HuH-7 (cell line): ENCODE measurements at regions not wholly inside any gene's neighbourhood (a gene's known extent, or its start where the extent isn't known, plus 50 kb on each side); places are given as distances from the start of the nearest gene placed in this dataset.
A peak's percentile ranks its signal among the peaks of the same experiment; 100 is the strongest.

Experiments used
- DNase-seq: peaks from one replicate; pipeline ENCODE4 v3.0.0; 2011; ENCODE audit warnings: low spot score

GRCh38 chr19:30679789-30680188 lies 307.6 kb downstream of the ZNF536 start:
- no peak for DNase-seq

DNA sequence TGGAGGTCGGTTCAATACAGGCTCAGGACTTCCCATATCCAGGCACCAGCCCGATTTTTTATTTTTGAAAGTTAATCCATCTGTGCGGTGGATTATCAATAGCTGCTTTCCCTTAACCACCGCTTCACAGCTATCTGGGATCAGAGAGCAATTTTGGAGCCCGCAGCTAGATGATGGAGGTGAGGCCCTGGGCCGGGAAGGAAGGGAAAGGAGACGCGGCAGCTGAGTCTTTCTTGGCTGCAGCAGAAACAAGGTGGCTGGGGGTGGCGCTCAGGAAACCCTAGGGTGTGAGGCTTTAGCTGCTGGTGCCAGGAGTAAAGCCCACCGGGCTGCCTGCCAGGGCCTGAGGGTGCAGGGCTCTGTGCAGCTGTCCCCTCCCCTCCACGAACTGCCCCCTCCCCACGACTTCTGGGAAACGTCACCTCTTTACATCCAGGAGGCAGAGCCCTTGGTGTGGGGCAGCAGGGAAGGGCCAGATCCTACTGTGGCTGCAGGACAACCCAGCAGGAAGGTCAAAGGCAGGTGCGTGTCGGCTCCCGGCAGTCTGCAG lies 307.0 kb downstream of the ZNF536 start:
- no peak for DNase-seq

DNA sequence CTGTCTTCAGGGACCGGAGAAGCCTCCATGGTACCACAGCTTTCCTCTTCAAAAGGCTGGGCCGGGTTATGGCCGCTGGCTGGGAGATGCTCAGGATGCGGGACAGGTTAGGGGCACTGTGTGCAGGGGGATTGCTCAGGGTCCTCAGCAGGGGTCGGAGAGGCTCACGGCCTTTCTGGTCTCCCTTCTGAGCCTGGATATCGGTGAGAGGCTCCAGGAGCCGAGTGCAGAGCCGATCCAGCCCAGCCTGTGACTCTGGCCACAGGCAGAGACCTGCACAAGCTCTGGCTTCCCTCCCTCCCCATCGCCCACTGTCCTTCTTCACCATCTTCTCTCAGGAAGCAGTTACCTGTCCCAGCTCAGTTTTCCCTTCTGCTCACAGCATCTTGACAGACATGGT lies 306.0 kb downstream of the ZNF536 start:
- no peak for DNase-seq

- no peak for DNase-seq
Observed at GRCh38 chr19:30677702-30678101, 305.5 kb downstream of the ZNF536 start.

DNA sequence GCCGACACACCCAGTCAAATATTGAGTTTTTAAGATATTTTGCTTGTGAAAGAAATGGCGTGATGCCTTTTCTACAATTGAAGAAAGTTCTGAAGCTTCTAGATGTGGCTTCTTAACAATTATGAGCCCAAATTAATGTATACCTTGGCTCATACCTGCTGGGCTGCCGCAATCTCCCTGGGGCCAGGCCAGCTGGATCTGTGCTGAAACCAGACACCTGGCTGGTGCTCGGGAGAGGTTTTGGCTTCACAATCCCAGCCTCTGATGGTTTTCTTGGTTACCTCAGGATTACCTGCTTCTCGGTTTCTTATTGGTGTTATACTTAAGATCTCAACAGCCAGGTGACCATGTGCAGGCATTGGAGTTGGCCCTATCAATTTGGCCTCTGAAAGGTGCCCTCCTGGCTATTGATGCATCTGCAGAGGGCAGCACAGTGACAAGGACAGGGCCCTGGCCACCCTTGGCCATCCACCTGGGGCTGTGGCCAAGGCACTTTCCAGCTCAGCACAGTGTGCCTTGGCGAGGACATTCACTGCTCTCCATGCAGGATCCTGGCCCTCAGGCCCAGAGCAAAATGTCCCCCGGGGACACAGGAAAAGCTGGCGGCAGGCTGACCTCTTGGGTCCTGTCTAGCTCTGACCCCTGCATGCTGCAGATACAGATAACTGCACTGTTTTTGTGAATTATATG lies 305.0 kb downstream of the ZNF536 start:
- DNase-seq = no peak

DNA sequence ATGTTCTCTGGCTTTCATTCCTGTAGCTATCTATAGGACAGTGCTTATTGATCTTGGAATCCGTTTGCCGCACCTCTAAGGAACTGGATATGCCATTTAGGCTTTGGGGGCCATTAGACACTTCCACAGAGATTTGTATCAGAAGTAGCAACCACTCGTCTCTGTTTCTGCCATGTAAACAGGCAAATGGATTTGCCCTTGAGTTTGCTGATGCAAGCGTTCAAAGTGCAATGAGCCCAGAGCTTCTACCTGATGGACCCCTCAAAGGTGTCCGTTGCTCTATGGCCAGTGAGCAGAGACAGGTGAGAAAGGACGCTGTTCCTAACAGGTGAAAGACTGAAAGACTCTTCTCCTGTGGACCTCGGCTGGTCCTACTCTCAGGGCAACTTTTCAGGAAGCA lies 302.9 kb downstream of the ZNF536 start:
- no peak for DNase-seq

GRCh38 chr19:30674656-30675055 lies 302.5 kb downstream of the ZNF536 start:
- no peak for DNase-seq

- DNase-seq = no peak
Observed at GRCh38 chr19:30673336-30673735, 301.2 kb downstream of the ZNF536 start.

- DNase-seq = no peak
Observed at GRCh38 chr19:30672926-30673325, 300.7 kb downstream of the ZNF536 start.

- DNase-seq = no peak
Observed at GRCh38 chr19:30671622-30672051, 299.5 kb downstream of the ZNF536 start.

DNA sequence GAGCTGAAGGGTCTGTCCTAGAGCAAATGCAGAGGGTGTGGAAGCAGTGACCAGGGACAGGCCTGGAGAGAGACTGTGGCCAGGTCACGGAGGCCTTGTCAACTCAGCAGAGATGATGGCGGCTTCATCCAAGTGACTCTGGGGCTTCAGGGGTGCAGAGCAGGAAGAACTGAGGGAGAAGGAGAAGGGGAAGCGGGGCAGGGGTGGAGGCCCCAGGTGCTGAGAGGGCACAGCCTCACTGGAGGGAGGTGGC lies 299.1 kb downstream of the ZNF536 start:
- no peak for DNase-seq

DNA sequence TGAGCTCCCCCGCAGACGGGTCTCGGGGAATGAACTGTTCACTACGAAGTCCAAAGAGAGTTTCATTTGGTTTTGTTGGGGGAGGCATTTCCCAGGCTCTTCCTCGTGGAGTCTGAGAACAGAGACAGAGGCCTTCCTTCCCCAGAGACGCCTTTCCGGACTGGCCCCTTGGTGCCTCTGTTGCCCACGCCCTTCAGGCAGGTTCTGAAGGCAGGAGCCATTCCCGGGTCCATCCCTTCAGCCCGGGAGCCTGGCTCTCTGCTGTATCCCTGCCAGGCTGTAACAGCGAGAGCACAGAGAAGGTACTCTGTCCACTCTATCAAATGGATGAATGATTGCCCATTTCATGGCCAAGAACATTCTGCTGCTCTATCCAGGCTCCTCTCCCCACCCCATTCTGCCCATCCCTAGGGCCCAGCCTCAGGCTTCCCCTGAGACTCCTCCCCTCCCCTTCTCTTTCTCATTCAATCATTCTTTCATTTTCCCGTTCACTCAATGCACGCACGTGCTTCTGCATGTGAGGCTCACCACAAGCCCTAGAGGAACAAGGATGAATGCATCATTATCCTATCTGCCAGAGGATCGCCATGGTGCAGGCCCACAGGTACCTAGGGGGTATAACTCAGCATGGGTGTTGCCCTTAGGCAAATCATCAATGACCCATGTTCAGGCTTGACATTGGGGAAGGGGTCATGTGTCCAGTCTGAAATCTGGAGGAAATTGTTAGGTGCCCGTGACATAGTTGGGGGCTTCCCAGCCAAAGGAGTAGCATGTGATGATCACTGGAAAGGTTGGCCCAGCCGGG lies 298.6 kb downstream of the ZNF536 start:
- no peak for DNase-seq

DNA sequence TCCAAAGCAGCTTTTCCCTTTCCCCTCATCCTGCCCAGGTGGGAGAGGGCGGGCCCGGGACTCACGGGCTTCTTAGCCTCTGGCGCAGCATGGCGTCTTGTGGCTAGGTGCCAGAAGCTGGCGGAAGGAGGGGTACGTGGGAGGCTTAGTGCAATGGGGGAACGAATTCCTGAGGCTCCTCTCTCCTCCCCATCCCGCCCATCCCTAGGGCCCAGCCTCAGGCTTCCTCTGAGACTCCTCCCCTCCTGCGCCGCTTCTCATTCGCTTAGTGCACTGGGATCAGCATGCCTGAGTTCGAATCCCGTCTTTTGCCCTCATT lies 297.8 kb downstream of the ZNF536 start:
- no peak for DNase-seq

DNA sequence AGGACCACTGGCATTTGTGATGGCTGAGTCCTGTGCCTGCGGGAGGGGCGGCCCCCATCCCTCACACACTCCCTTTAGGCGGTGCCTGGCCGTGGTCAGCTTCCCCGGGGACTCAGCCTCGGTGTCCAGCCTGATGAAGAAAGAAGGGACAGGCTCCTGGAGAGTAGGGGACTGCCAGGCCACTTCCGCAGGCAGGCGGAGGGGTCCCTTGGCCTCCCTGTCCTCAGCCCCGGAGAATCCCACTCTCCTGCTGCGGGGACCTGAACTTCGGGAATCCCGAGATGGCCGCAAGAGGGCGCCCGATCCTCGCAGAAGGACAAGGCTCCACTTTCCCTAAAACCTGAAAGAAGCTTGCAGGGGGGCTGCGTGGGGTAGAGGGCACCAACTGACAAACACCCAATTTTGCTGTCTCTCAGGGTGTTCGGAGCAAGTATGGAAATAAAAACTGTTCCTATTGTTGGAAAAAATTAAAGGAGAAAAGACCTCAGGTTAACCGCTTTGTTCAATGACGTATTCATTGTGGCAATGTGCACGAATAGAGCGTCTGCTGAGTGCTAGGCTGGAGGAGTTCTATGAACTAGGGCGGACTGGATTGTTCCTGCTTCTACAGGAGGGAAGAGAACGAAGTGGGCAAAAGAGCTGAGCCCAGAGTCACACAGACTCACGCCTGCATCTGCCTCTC lies 297.3 kb downstream of the ZNF536 start:
- DNase-seq = peak; percentile 68

- DNase-seq = no peak
Observed at GRCh38 chr19:30668521-30669155, 296.5 kb downstream of the ZNF536 start.

DNA sequence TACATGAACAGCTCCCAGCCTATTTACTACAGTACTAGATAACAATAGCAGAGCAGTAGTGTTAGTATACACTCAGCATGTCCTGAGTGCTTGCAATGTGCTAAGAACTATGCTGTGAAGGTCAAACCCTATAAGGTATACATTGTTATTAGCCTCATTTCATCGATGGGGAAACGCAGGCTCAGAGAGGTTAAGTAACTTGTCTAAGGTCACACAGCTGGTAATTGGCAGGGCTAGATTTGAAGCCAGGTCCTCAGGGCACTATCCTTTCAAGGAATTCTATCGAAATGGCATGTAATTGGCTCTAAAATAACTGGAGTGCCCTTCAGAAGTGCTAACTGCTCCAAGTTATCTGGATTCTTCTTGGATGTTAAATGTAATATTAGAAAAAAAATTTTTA lies 295.6 kb downstream of the ZNF536 start:
- DNase-seq = no peak

- no peak for DNase-seq
Observed at GRCh38 chr19:30667227-30667626, 295.0 kb downstream of the ZNF536 start.

GRCh38 chr19:30666301-30666803 lies 294.2 kb downstream of the ZNF536 start:
- DNase-seq = peak; percentile 66

GRCh38 chr19:30665449-30665848 lies 293.3 kb downstream of the ZNF536 start:
- no peak for DNase-seq

- no peak for DNase-seq
Observed at GRCh38 chr19:30663611-30664174, 291.5 kb downstream of the ZNF536 start.

DNA sequence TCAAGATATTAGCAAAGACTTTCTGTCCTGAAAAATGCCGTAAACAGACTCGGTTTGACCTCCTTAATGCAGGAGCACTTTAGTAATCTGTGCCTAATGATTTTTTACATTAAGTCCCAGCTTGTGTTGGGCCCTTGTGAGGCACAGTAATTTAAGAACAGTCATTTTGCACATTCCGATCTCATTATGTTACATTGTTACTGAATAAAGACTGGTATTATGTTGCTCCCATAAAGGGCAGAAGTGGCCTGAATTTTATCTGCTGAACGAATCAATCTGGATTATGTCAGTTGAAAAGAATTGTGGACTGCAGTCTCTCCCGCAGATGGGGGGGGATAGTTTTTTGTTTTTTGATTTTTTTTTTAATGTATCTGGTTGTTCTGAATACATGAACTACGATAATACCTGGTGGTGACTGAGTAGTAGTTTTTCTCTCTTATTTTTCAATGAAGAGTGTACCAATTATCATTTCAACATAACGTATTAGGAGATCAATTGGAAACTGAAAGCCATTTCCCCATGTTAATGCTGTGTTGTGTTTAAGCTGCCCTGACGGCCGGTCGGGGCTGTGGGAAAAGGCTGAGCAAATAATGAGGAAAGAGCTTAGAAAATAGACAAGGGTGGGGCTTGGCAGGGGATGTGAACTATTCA lies 290.2 kb downstream of the ZNF536 start:
- DNase-seq = no peak

- DNase-seq = no peak
Observed at GRCh38 chr19:30659638-30660037, 287.5 kb downstream of the ZNF536 start.
